ENCODE measurements at regions not wholly inside any gene's neighbourhood (a gene's known extent, or its start where the extent isn't known, plus 50 kb on each side); places are given as distances from the start of the nearest gene placed in this dataset.

- no peak for DNase-seq (ENCODE audit: low read depth in 2 of 3, low spot score in 2 of 3)
Measured at GRCh38 chr3:176469694-176470205, 727.5 kb downstream of the TBL1XR1 start.

GRCh38 chr3:176463610-176464009 lies 733.7 kb downstream of the TBL1XR1 start:
- no peak for DNase-seq (ENCODE audit: low read depth in 2 of 3, low spot score in 2 of 3)

GRCh38 chr3:176447369-176447768 lies 749.9 kb downstream of the TBL1XR1 start:
- DNase-seq (ENCODE audit: low read depth in 2 of 3, low spot score in 2 of 3), result no peak

- no peak for DNase-seq (ENCODE audit: low read depth in 2 of 3, low spot score in 2 of 3)
Measured at GRCh38 chr3:176442326-176442725, 755.0 kb downstream of the TBL1XR1 start.

- no peak for DNase-seq (ENCODE audit: low read depth in 2 of 3, low spot score in 2 of 3)
Measured at GRCh38 chr3:176439729-176440128, 757.6 kb downstream of the TBL1XR1 start.

- no peak for DNase-seq (ENCODE audit: low read depth in 2 of 3, low spot score in 2 of 3)
Measured at GRCh38 chr3:176431991-176432390, 765.3 kb downstream of the TBL1XR1 start.

- no peak for DNase-seq (ENCODE audit: low read depth in 2 of 3, low spot score in 2 of 3)
Measured at GRCh38 chr3:176431038-176431418, 766.3 kb downstream of the TBL1XR1 start.

- peak in 2 of 3 donors; percentile 18 to 48 for DNase-seq (ENCODE audit: low read depth in 2 of 3, low spot score in 2 of 3)
Measured at GRCh38 chr3:176430244-176431037, 766.8 kb downstream of the TBL1XR1 start.

- no peak for DNase-seq (ENCODE audit: low read depth in 2 of 3, low spot score in 2 of 3)
Measured at GRCh38 chr3:176428552-176428951, 768.7 kb downstream of the TBL1XR1 start.

GRCh38 chr3:176426371-176426770 lies 770.9 kb downstream of the TBL1XR1 start:
- DNase-seq (ENCODE audit: low read depth in 2 of 3, low spot score in 2 of 3), result no peak

GRCh38 chr3:176416870-176417269 lies 780.4 kb downstream of the TBL1XR1 start:
- DNase-seq (ENCODE audit: low read depth in 2 of 3, low spot score in 2 of 3), result no peak

- no peak for DNase-seq (ENCODE audit: low read depth in 2 of 3, low spot score in 2 of 3)
Measured at GRCh38 chr3:176415661-176416295, 781.5 kb downstream of the TBL1XR1 start.

- DNase-seq (ENCODE audit: low read depth in 2 of 3, low spot score in 2 of 3), result no peak
Measured at GRCh38 chr3:176412771-176413170, 784.5 kb downstream of the TBL1XR1 start.

- DNase-seq (ENCODE audit: low read depth in 2 of 3, low spot score in 2 of 3), result no peak
Measured at GRCh38 chr3:176403531-176403930, 793.8 kb downstream of the TBL1XR1 start.

- no peak for DNase-seq (ENCODE audit: low read depth in 2 of 3, low spot score in 2 of 3)
Measured at GRCh38 chr3:176401211-176401610, 796.1 kb downstream of the TBL1XR1 start.

GRCh38 chr3:176399193-176399592 lies 798.1 kb downstream of the TBL1XR1 start:
- no peak for DNase-seq (ENCODE audit: low read depth in 2 of 3, low spot score in 2 of 3)

- DNase-seq (ENCODE audit: low read depth in 2 of 3, low spot score in 2 of 3), result no peak
Measured at GRCh38 chr3:176395240-176395639, 802.0 kb downstream of the TBL1XR1 start.

GRCh38 chr3:176378789-176379188 lies 818.5 kb downstream of the TBL1XR1 start:
- no peak for DNase-seq (ENCODE audit: low read depth in 2 of 3, low spot score in 2 of 3)

GRCh38 chr3:176376531-176376930 lies 820.8 kb downstream of the TBL1XR1 start:
- no peak for DNase-seq (ENCODE audit: low read depth in 2 of 3, low spot score in 2 of 3)

GRCh38 chr3:176375519-176375918 lies 821.8 kb downstream of the TBL1XR1 start:
- DNase-seq (ENCODE audit: low read depth in 2 of 3, low spot score in 2 of 3), result no peak

GRCh38 chr3:176362191-176362731 lies 835.0 kb downstream of the TBL1XR1 start:
- no peak for DNase-seq (ENCODE audit: low read depth in 2 of 3, low spot score in 2 of 3)

GRCh38 chr3:176359211-176359610 lies 838.1 kb downstream of the TBL1XR1 start:
- no peak for DNase-seq (ENCODE audit: low read depth in 2 of 3, low spot score in 2 of 3)

Data from hematopoietic multipotent progenitor cell (in vitro differentiated cells).